IPS-11a (cell line): ENCODE measurements at regions not wholly inside any gene's neighbourhood (a gene's known extent, or its start where the extent isn't known, plus 50 kb on each side); places are given as distances from the start of the nearest gene placed in this dataset.
"Not testable (repeated sequence)": the region's sequence is repeated elsewhere in the genome, so short reads cannot be mapped to it uniquely, and the experiment has no call there.

ENCODE experiments used
- H3K4me3 ChIP-seq: one replicate; pipeline ENCODE4 v1.5.1; 2013; ENCODE audit warnings: low read depth, low read length, control low read depth

- H3K4me3 ChIP-seq, result no peak overlapping the region
Observed at GRCh38 chr1:65059930-65060538, 88.0 kb upstream of the AK4 start.

DNA sequence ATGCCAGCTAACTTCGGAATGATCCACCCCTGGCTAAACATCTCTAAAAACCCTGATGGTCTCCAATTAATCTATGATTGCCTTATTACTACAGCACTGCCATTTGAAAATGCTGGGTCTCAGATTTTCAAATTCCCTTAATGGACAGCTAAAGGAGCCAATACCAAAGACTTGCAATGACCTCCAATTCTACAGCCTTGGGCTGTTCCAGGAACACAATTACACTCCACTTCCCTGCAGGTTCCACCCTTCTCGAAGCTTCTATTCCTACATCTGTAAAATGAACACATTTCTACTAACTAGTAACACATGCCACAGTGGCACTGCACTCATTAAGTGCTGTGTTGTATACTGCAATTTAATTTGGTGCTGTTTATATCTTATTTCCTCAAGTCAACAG, 85.7 kb upstream of the AK4 start:
- H3K4me3 ChIP-seq, result no peak overlapping the region

DNA sequence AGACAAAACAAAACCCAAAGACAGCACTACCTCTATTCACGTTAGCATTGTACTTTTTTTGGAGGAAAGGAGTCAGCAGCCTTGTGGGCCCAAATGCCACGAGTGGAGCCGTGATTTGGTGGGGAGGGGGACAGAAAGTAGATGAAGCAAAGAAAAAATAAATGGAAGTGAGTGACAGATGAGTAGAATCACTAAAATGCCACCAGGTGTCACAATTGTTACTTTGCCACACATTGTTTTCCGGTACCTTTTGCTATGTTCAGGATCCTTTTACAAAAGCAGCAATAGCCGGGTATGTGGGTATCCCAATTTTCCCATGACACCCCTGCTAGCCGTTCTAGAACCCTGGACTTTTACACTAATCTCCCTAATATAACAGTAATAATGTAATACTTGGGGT, 85.0 kb upstream of the AK4 start:
- no peak overlapping the region for H3K4me3 ChIP-seq

DNA sequence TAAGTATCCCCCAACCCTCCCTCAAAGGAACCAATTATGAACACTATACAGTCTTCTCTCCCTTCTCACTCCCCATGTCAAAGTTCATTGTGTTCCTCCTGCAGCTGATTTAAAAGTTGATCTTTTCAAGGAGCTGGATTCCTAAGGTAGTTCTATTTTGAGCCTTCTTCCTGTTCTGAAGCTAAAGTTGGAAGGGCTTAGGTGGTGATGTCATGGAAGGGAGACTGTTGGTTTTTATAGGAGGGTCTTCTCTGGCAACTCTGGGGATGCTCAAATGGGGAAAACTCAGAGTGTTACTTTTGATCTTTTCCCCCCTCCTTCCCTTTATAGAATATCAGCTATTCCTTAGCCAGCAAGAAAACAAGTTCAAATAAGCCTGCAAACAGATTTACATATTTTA, 83.0 kb upstream of the AK4 start:
- H3K4me3 ChIP-seq, result no peak overlapping the region

- peak overlapping the region; percentile 77 for H3K4me3 ChIP-seq
Observed at GRCh38 chr1:65065524-65066418, 82.2 kb upstream of the AK4 start.

DNA sequence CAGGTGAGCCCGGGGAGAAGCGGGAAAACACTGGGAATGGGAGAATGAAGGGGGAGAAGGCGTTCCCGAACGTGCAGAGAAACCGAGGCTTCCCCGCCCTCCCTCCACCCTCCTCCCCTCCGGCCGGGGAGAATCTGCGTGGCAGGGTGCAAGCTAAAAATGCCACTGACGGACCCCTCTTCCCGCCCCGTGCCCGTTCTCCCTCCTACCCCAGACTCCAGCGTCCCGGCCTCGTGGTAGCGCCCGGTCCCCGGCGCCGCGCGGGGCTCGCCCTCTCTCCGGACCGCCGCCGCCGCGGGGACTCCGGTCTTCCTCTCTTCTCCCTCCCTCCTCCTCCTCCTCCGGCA, 81.6 kb upstream of the AK4 start:
- peak overlapping the region; percentile 77 for H3K4me3 ChIP-seq

- peak overlapping the region; percentile 77 for H3K4me3 ChIP-seq
Observed at GRCh38 chr1:65066766-65067490, 81.1 kb upstream of the AK4 start.

DNA sequence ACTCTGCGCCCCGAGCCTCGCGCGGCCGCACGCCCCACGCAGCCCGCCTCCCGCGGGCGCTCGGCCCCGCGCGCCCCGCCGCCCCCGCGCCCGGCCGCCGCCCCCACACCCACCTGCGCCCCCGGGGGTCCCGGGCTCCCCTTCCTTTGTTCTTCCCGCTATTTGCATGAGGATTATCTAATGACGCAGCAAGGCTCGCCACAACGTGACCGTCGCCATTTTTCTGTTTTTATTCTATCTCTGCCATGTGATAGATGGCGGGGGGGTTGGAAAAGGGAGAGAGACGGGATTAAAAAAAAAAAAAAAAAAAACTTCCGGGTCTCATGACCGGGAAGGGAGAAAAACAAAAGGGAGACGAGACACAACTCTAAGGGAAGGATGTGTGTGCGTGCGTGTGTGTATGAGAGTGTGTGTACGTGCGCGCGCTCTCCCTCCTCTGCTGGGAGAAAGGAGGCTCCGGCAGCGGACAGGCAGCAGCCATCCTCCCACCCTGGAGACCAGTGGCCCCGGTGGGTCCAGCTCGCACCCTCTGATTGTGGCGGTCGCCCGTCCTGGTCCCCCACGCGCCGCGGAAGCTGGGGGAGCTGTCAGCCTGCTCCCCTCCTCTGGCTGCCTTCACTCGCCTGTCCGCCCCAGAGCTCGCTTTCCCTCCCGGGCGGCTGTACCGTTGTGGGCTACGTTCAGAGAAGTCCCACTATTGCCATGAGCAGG, 80.4 kb upstream of the AK4 start:
- H3K4me3 ChIP-seq, result peak overlapping the region; percentile 79

DNA sequence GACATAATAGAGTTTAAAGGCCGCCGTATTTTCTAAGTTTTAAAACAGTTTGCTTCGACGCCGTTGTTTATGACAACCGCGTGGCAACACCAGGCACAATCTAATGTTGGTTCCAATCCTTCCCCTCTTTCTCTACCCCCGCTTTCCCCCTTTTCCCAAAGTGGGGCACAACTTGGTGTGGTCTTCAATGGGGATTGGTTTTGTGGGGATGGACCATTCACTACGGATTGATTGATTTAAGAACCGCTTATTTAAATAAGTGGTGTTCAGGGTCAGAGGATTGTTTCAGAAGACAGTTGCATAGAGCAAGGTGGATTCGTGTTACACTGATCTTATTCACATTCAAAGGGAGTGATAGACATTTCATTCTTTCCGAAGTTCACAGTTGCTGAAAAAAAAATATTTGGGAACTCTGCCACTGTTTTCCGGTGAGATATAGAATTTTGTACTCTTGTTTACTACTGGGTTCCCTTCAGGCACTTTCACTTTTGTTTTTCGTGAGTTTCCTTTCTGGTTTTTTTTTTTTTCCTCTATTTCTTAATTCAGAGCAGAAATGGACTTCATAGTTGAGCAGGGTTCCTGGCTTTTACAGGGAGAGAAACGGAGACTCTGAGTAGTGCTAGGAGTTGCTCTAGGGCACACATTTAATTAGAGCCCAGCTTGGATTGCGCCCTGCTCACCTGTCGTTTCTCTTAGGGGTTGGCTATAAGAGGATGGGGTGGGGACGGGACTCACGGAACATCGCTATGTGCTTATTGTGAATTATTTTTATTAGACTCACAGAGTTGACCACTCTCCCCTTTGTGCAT, 79.6 kb upstream of the AK4 start:
- peak overlapping the region; percentile 79 for H3K4me3 ChIP-seq

DNA sequence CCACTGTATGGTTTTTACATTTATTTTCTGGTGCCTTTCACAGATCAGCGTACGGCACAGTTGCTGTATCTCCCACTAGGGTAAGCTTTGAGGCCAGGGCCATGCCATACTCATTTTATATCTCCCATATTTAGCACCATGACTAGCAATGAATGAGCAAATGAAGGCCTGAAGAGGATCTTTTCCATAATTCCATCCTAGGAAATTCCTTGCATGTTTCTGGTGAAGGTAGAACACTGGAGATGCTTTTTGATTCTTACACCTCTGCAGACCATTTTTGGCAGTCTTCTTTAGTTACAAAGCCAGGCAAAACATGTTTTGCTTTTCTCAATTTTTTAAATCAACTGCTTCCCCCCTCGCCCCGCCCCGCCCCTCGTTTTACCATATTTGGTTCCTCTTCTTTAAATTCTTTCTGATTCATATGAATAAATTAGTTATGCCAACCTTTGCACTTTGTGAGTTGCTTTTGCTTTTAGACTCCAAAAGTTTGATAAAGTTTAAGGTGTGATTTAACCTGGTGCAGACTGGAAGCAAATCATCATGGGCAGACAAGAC, 78.9 kb upstream of the AK4 start:
- peak overlapping the region; percentile 79 for H3K4me3 ChIP-seq

DNA sequence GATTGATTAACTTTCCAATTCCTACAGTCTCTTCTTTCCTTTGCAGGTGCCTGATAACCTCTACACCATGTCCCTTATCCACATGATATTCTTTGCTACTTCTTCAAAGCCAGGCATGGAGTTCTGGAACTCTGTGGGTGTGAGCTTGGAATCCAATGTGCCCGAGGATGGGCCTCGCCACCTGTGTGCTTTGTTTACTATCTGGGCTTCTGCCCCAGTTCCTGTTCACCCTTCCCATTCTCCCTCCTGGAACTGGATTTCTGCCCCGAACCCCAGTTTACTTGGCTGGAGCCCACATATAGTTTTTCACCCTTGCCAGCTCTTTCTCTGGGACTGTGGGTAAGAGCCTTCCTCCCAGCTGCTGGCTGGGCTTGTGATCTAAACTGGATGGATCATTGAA, 75.2 kb upstream of the AK4 start:
- H3K4me3 ChIP-seq, result no peak overlapping the region

DNA sequence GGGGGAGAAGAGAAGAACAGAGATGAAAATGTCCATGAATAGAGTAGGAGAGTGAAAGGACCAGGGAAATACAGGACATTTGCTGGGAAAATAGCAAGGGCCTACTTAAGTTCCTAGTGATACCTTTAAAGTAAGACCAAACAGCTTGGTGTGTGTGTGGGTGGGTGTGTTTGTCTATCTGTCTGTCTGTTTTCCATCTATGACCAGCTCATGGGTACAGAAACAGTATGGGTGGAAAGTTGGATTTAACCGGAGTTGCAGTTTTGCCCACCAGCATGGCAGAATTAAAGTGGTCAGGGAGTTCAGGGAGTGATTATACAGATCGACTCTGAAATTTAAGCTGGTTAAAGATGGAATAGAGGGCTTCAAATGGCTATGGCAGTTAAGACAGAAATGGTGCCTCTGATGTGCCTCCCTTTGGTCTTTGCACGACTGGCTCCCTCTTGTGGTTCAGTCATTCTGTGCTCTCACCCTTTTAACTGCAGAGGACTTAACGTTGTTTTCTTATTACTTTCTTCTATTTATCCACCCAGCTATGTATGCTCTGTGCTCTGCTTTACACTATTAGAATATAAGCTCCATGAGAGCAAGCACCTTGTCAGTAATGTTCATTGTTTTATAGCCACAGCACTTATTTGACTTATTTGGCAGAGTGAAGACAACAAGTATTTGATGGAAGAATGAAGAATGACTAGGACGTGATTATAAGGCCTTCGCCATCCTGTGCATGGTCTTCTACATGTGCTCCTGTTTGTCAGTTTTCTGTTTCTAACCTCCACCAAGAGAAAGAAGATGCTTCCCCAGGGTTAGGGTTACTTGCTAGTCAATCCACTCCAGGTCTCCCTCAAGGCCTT, 72.7 kb upstream of the AK4 start:
- no peak overlapping the region for H3K4me3 ChIP-seq

DNA sequence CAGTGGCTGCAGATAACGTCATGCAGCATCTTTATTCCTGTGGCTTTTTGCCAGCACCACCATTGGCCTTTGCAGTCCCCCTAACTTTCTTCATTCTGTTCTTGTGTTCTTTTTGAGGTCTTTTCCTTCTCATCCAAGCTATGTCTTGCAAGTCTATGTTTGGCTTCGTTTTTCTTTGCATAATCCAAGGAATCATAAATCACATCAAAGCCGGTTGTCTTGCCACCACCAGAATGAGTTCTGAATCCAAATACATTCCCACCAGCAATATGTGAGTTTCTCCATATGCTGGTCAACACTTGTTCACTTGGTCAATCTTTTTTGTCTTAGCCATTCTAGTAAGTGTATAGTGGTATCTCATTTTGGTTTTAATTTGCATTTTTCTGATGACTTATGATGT, 70.6 kb upstream of the AK4 start:
- H3K4me3 ChIP-seq, result no peak overlapping the region

DNA sequence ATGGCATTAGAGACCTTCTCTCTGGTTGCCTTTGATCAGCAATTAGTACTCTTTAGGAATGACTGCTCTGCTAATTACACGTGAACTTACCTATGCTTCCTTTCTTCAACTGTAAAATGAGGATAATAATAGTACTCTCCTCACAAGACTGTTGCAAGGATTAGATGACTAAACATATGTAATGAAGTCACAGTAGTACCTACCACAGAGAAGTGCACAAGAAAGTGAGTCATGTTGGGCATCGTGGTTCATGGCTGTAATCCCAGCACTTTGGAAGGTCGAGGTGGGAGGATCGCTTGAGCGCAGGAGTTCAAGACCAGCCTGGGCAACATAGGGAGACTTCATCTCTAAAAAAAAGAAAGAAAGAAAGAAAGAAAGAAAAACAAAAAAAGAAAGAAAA, 68.1 kb upstream of the AK4 start:
- no peak overlapping the region for H3K4me3 ChIP-seq

DNA sequence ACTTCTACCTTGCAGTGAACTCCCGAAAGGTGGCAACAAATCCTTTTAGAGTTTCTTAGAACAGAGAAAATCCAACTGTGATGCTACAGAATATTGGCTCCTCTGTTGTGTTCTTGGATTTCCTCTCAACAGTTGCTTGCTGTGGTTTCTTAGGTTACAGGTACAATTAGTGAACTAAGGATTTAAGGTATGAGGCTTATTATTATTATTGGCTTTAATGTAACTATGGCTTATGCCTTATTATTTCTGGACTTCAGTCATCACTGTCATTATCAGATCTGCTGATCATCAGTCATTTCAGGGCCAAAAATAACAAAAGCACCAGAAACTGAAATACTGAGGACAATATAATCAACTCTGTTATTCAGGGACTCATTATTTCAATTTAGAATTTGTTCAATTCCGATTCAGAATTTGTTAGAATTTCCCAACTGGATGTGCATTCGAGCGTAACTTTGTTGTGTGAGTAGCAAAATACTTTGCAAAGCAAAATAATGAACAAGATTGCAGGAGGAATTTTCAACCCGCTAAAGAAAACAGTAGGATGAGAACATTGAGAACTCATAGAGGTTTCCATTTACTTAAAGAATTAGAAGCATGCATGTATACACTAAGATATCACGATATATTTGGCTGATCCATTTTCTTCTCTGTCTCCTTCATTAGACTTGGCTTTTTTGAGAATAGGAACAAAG, 65.5 kb upstream of the AK4 start:
- H3K4me3 ChIP-seq, result no peak overlapping the region

DNA sequence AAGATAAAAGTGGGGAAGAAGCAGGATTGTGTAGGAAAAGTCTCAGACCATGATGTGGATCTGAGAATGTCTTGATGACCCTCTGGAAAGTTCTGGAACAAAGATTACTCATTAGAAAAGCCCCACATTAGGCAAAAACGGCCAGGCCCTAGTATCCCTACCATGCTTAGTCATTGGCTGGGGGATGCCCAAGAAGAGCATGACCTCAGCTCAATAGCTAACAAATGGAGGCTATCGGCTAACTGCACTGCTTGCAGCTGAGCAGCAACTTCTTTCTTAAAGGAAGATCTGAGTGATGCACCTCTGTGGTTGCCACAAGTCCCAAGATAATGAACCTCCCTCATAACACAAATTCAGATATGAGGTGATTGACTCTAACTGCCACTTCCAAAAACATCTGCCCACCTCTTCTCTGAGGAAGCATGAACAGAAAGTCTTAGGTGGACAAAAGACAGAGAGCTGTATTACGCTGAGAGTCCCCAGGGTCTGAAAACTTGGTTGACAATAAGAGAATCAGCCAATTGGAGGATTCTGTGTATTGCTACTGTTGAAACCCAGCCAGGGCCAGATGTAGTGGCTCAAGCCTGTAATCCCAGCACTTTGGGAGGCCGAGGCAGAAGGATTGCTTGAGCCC, 64.6 kb upstream of the AK4 start:
- no peak overlapping the region for H3K4me3 ChIP-seq

GRCh38 chr1:65084066-65084465, 63.9 kb upstream of the AK4 start:
- H3K4me3 ChIP-seq, result no peak overlapping the region

GRCh38 chr1:65087519-65087918, 60.5 kb upstream of the AK4 start:
- not testable (repeated sequence) for H3K4me3 ChIP-seq
